Stimulated activated CD8-positive, alpha-beta memory T cell treated with anti-CD3 and anti-CD28 coated beads, Interleukin-4, amount 100 ng/mL, for 48 hours (primary cell): ENCODE measurements at regions not wholly inside any gene's neighbourhood (a gene's known extent, or its start where the extent isn't known, plus 50 kb on each side); places are given as distances from the start of the nearest gene placed in this dataset.

Experiments
- DNase-seq: peaks from one replicate; pipeline ENCODE4 v3.0.0-alpha.2; 2020

- DNase-seq = no peak
Observed at GRCh38 chr6:139920027-139920775, 545.8 kb upstream of the CITED2 start.

GRCh38 chr6:139919107-139920026 is 544.9 kb upstream of the CITED2 start:
- DNase-seq = no peak

- no peak for DNase-seq
Observed at GRCh38 chr6:139917951-139918630, 543.6 kb upstream of the CITED2 start.

- no peak for DNase-seq
Observed at GRCh38 chr6:139914910-139915309, 540.5 kb upstream of the CITED2 start.

GRCh38 chr6:139912735-139913400 is 538.4 kb upstream of the CITED2 start:
- DNase-seq = no peak

GRCh38 chr6:139909992-139910391 is 535.5 kb upstream of the CITED2 start:
- DNase-seq = no peak

GRCh38 chr6:139905404-139906052 is 531.1 kb upstream of the CITED2 start:
- DNase-seq = no peak

GRCh38 chr6:139904568-139904967 is 530.1 kb upstream of the CITED2 start:
- DNase-seq = no peak

- no peak for DNase-seq
Observed at GRCh38 chr6:139904158-139904533, 529.7 kb upstream of the CITED2 start.

GRCh38 chr6:139903411-139904157 is 529.1 kb upstream of the CITED2 start:
- no peak for DNase-seq

GRCh38 chr6:139895205-139895793 is 520.9 kb upstream of the CITED2 start:
- no peak for DNase-seq

- no peak for DNase-seq
Observed at GRCh38 chr6:139894271-139894670, 519.8 kb upstream of the CITED2 start.

GRCh38 chr6:139891471-139891870 is 517.0 kb upstream of the CITED2 start:
- no peak for DNase-seq

- DNase-seq = no peak
Observed at GRCh38 chr6:139888681-139889122, 514.3 kb upstream of the CITED2 start.

- DNase-seq = no peak
Observed at GRCh38 chr6:139887275-139887674, 512.8 kb upstream of the CITED2 start.

GRCh38 chr6:139886396-139886795 is 511.9 kb upstream of the CITED2 start:
- DNase-seq = no peak

- DNase-seq = no peak
Observed at GRCh38 chr6:139885909-139886308, 511.5 kb upstream of the CITED2 start.

- DNase-seq = no peak
Observed at GRCh38 chr6:139883776-139884175, 509.3 kb upstream of the CITED2 start.

GRCh38 chr6:139882977-139883728 is 508.7 kb upstream of the CITED2 start:
- DNase-seq = no peak

- no peak for DNase-seq
Observed at GRCh38 chr6:139882234-139882633, 507.8 kb upstream of the CITED2 start.
